ENCODE measurements at regions not wholly inside any gene's neighbourhood (a gene's known extent, or its start where the extent isn't known, plus 50 kb on each side); places are given as distances from the start of the nearest gene placed in this dataset.

- DNase-seq (ENCODE audit: low spot score) (no peak), ATAC-seq (no peak)
- Mint-ChIP-seq H3K36me3 (no peaks in the 10 kb centered on the region), H3K4me1 (ENCODE audit: low read depth in 2 of 2) (no peaks in the 10 kb centered on the region), H3K4me3 (no peak overlapping the region), H3K27me3 (peaks cover 13 to 43% of the 10 kb centered on the region in 2 donors), H3K27ac (no peak overlapping the region), H3K9me3 (peaks cover 4% of the 10 kb centered on the region)
These were observed 409.5 kb downstream of the PLPP3 start for GRCh38 chr1:56169856-56170255.

- no peak for DNase-seq (ENCODE audit: low spot score)
- H3K27ac Mint-ChIP-seq: no peak overlapping the region
- peaks cover 15 to 32% of the 10 kb centered on the region in 2 donors for H3K27me3 Mint-ChIP-seq
- no peaks in the 10 kb centered on the region for H3K36me3 Mint-ChIP-seq
- no peak for ATAC-seq
- H3K4me3 Mint-ChIP-seq: no peak overlapping the region
- peaks cover 7% of the 10 kb centered on the region for H3K9me3 Mint-ChIP-seq
- H3K4me1 Mint-ChIP-seq (ENCODE audit: low read depth in 2 of 2): no peaks in the 10 kb centered on the region
These were observed 411.2 kb downstream of the PLPP3 start for GRCh38 chr1:56168176-56168575.

DNA sequence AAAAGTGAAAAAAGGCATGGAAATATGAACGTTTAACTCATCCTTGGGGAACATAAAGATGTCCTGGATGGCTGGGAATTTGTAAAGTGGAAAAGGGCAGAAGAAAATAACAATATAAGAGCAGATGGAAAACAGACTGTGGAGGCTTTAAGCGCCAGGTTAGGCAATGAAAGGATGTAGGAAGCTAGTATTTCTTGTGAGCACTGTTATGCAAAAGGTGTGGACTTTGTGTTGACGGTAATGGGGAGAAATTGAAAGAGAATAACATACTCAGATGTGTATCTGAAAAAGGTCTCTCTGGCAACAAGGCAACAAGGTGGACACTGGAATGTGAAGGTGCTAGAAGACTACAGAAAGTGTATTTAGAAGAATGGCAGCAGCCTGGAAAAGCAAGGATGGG is 411.8 kb downstream of the PLPP3 start:
- Mint-ChIP-seq H3K4me3 (no peak overlapping the region), H3K27me3 (peaks cover 14 to 27% of the 10 kb centered on the region in 2 donors), H3K36me3 (no peaks in the 10 kb centered on the region), H3K4me1 (ENCODE audit: low read depth in 2 of 2) (no peaks in the 10 kb centered on the region), H3K9me3 (peaks cover 7% of the 10 kb centered on the region), H3K27ac (no peak overlapping the region)
- ATAC-seq: no peak
- DNase-seq (ENCODE audit: low spot score): no peak

DNA sequence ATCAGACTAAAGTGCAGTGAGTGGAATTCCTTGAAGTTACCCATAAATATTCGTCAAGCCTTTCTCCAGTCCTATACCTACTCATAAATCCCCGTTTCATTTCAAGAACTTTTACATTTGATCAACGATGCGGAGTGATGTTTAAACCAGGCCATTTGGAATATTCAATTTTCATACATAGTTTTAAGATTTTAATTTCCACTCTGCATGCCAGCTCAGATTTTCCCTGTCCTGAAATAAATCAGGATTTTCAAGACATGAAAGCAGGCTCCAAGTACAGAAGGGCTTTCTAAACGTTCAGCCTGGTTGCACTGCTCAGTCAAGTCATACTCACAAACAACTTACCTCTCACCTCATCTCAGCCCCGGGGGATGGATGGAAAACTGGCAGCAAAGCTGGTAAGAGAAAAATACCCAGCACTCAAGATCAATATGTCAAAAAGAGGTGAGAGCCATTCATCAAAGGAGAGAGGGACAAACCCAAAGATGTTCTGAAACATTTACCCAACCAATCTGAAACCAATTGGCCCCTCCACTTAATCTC is 418.5 kb downstream of the PLPP3 start:
- H3K27me3 Mint-ChIP-seq: peaks cover 9 to 19% of the 10 kb centered on the region in 2 donors
- H3K27ac Mint-ChIP-seq: no peak overlapping the region
- ATAC-seq (no peak), DNase-seq (ENCODE audit: low spot score) (no peak)
- no peaks in the 10 kb centered on the region for H3K36me3 Mint-ChIP-seq
- H3K9me3 Mint-ChIP-seq: peaks cover 9% of the 10 kb centered on the region
- H3K4me1 Mint-ChIP-seq (ENCODE audit: low read depth in 2 of 2): no peaks in the 10 kb centered on the region
- no peak overlapping the region for H3K4me3 Mint-ChIP-seq

DNA sequence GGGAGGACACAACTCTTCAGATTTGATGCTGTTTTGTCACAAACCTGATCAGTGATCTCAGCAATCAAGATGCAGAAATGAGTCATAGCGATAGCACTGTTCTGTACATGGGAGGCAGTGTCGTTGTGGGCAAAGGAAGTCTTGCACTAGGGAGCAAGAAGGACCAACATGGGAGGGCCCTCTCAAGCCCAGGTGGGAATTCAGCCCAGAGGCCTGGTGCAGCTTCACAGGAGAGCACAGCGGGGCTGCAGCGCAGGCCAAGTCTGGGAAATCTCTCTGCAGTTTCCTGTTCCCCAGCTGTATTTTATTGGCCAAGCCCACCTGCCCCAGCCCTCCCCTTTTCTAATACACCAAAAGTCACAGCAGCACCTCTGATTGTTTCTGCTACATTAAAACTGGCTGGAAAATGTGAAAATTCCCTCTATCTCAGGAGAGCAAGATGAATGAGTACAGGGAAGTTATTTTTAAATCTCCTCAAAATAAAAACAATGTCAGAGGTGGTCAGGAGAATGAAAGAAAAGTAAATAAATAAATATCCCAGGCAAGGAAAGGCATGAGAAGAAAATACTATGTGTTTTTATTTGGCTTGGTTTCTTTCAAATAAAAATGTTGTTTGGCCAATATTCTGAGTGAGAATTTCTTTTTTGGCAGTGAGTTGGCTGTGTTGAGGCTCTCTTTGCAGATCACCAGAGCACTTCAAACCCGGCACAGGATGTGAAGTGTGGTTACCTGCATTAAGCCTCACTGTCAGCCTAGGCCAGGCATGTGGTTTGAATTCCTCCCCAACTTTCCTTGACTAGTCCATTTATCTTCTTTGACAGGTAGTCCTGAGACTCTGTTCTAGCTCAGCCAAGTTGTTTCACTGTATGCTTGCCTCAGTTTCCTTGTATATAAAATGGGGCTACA is 422.1 kb downstream of the PLPP3 start:
- Mint-ChIP-seq H3K4me3 (no peak overlapping the region), H3K27me3 (peaks cover 7 to 19% of the 10 kb centered on the region in 2 donors), H3K4me1 (ENCODE audit: low read depth in 2 of 2) (no peaks in the 10 kb centered on the region), H3K27ac (no peak overlapping the region), H3K36me3 (no peaks in the 10 kb centered on the region), H3K9me3 (peaks cover 5% of the 10 kb centered on the region)
- no peak for DNase-seq (ENCODE audit: low spot score)
- ATAC-seq: no peak

DNA sequence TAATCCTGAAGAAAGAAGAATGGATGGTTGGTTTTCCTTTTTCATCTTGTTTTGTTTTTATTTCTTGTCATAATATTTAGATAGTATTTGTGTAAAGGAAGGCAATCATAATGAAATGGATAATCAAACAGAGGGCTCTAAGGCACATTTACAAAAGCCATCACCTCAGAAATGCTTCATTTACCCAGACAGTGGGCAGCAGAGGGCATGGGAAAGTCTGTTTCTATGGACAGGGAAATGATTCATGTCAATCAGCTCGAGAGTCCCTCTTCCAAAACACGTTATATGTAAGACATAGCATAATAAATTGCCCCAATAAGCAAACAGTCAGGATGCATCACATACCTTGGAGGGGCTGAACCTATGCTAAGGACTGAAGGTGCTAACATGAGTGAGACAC is 426.1 kb downstream of the PLPP3 start:
- H3K9me3 Mint-ChIP-seq: no peaks in the 10 kb centered on the region
- H3K4me1 Mint-ChIP-seq (ENCODE audit: low read depth in 2 of 2): no peaks in the 10 kb centered on the region

DNA sequence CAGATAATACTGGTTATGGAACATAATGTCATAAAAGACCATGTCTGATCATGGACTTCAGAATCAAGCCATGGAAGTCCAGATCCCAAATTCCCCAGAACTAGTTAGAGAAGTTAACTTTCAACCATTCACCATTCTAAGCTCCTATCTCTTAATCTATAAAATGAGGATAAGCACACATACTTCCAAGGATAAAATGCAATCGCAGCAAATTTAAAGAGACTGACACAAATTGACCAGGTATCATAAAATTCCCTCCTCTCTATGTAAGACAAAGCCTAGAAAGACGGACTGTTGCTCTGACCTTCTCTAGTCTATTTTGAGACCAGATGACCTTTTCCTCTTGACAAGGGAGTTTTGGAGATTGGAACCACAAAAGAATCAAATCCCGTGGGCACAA is 426.7 kb downstream of the PLPP3 start:
- H3K4me3 Mint-ChIP-seq: no peak overlapping the region
- ATAC-seq: no peak
- no peaks in the 10 kb centered on the region for H3K9me3 Mint-ChIP-seq
- no peak overlapping the region for H3K27ac Mint-ChIP-seq
- H3K36me3 Mint-ChIP-seq: no peaks in the 10 kb centered on the region
- no peaks in the 10 kb centered on the region for H3K4me1 Mint-ChIP-seq (ENCODE audit: low read depth in 2 of 2)
- peaks cover 2 to 9% of the 10 kb centered on the region in 2 donors for H3K27me3 Mint-ChIP-seq
- no peak for DNase-seq (ENCODE audit: low spot score)

More for the DNA sequence above, 426.1 kb downstream of the PLPP3 start:
- Mint-ChIP-seq H3K4me3 (no peak overlapping the region), H3K36me3 (no peaks in the 10 kb centered on the region), H3K27ac (no peak overlapping the region), H3K27me3 (peaks cover 2 to 9% of the 10 kb centered on the region in 2 donors)
- DNase-seq (ENCODE audit: low spot score): no peak
- ATAC-seq: no peak

DNA sequence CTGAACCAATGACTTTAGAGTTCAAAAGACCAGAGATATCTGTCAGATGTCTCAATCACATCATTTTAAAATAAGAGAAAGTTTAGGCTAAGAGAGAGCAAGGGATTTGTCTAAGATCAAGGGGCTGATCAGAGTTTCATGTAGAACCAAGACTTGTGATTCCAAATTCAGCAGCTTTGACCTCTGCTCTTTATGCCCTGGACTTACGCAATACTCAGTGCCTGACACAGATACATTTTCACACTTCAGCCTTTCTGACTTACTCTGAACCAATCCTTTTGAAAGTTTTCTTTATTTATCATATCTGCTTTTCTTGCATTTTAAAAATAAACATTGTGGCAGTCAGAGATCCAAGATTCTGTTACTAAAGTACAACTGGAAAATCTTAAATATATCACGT is 428.0 kb downstream of the PLPP3 start:
- no peaks in the 10 kb centered on the region for H3K4me1 Mint-ChIP-seq (ENCODE audit: low read depth in 2 of 2)
- DNase-seq (ENCODE audit: low spot score) (no peak), ATAC-seq (no peak)
- no peak overlapping the region for H3K4me3 Mint-ChIP-seq
- no peaks in the 10 kb centered on the region for H3K36me3 Mint-ChIP-seq
- no peaks in the 10 kb centered on the region for H3K9me3 Mint-ChIP-seq
- no peak overlapping the region for H3K27ac Mint-ChIP-seq
- peaks cover 2 to 9% of the 10 kb centered on the region in 2 donors for H3K27me3 Mint-ChIP-seq

GRCh38 chr1:56150441-56151215 is 428.7 kb downstream of the PLPP3 start:
- peaks cover 2 to 9% of the 10 kb centered on the region in 2 donors for H3K27me3 Mint-ChIP-seq
- DNase-seq (ENCODE audit: low spot score): no peak
- no peaks in the 10 kb centered on the region for H3K9me3 Mint-ChIP-seq
- no peak for ATAC-seq
- no peaks in the 10 kb centered on the region for H3K36me3 Mint-ChIP-seq
- H3K4me1 Mint-ChIP-seq (ENCODE audit: low read depth in 2 of 2): no peaks in the 10 kb centered on the region
- H3K4me3 Mint-ChIP-seq: no peak overlapping the region
- no peak overlapping the region for H3K27ac Mint-ChIP-seq

DNA sequence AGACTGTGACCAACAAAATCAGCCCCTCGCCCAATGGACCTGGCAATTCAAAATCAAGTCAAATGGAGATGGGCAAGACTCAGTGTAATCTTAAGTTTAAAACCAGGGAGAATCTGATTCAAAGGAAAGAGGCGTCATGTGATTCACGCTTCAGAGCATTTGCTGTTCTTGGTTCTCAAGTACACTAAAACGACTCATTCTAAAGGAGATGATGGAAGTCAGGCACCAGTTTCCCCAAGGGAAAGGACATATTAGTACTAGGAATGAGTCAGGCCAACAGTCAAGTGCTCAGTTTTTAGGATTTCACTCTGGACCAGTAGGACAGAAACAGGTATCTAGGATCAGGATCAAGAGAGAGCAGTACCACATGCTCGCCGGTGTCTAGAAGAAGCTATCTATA is 429.6 kb downstream of the PLPP3 start:
- Mint-ChIP-seq H3K27ac (no peak overlapping the region), H3K4me1 (ENCODE audit: low read depth in 2 of 2) (no peaks in the 10 kb centered on the region), H3K27me3 (peaks cover under 1 to 2% of the 10 kb centered on the region in 2 donors), H3K4me3 (no peak overlapping the region), H3K9me3 (no peaks in the 10 kb centered on the region), H3K36me3 (no peaks in the 10 kb centered on the region)
- no peak for ATAC-seq
- DNase-seq (ENCODE audit: low spot score): no peak

GRCh38 chr1:56148326-56149193 is 430.8 kb downstream of the PLPP3 start:
- H3K27ac Mint-ChIP-seq: no peak overlapping the region
- H3K9me3 Mint-ChIP-seq: no peaks in the 10 kb centered on the region
- ATAC-seq (no peak), DNase-seq (ENCODE audit: low spot score) (no peak)
- H3K4me3 Mint-ChIP-seq: no peak overlapping the region
- H3K27me3 Mint-ChIP-seq: peaks cover 0 to 3% of the 10 kb centered on the region in 2 donors
- H3K4me1 Mint-ChIP-seq (ENCODE audit: low read depth in 2 of 2): no peaks in the 10 kb centered on the region
- no peaks in the 10 kb centered on the region for H3K36me3 Mint-ChIP-seq

DNA sequence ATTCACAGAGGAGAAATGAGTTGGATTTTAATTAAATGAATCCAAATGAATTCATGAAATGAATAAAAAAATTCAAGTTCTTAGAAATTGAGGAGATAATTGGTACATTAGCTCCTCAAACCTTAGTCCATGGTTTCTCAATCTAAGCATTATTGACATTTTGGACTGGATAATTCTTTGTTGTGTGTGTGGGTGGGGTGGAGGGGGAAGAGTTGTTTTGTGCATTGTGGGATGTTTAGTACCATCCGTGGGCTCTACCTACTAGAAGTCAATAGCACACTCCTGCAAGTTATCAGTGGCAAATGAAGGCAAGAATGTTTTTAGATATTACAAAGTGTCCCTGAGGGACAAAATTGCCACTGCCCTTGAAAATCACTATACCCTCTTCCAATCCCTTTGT is 431.9 kb downstream of the PLPP3 start:
- H3K4me3 Mint-ChIP-seq: no peak overlapping the region
- no peaks in the 10 kb centered on the region for H3K4me1 Mint-ChIP-seq (ENCODE audit: low read depth in 2 of 2)

GRCh38 chr1:56147034-56147433 is 432.3 kb downstream of the PLPP3 start:
- no peak overlapping the region for H3K27ac Mint-ChIP-seq

More for the DNA sequence above, 431.9 kb downstream of the PLPP3 start:
- ATAC-seq (no peak), DNase-seq (ENCODE audit: low spot score) (no peak)
- peaks cover 0 to 4% of the 10 kb centered on the region in 2 donors for H3K27me3 Mint-ChIP-seq
- no peaks in the 10 kb centered on the region for H3K36me3 Mint-ChIP-seq
- no peak overlapping the region for H3K27ac Mint-ChIP-seq
- no peaks in the 10 kb centered on the region for H3K9me3 Mint-ChIP-seq

More at GRCh38 chr1:56147034-56147433, 432.3 kb downstream of the PLPP3 start:
- Mint-ChIP-seq H3K36me3 (no peaks in the 10 kb centered on the region), H3K27me3 (peaks cover 0 to 2% of the 10 kb centered on the region in 2 donors), H3K4me1 (ENCODE audit: low read depth in 2 of 2) (no peaks in the 10 kb centered on the region), H3K9me3 (no peaks in the 10 kb centered on the region), H3K4me3 (no peak overlapping the region)
- ATAC-seq (no peak), DNase-seq (ENCODE audit: low spot score) (no peak)
